Thyroid gland (tissue), 4 donors: ENCODE measurements at regions not wholly inside any gene's neighbourhood (a gene's known extent, or its start where the extent isn't known, plus 50 kb on each side); places are given as distances from the start of the nearest gene placed in this dataset.

ENCODE experiments used
- DNase-seq, 2 donors: peaks; one replicate each; pipeline ENCODE4 v3.0.0-alpha.2; 2019
- H3K27ac ChIP-seq, 3 donors: fragments of 200-600 bp; sonication (generic); 1 replicate in 2 of 3; 2 replicates in 1 of 3; pipeline ENCODE4 v1.5.1; 2016 to 2019; ENCODE audit warnings: mild to moderate bottlenecking in 1 of 3, moderate library complexity in 1 of 3
- H3K27me3 ChIP-seq: fragments of 200-600 bp; sonication (generic); one replicate; pipeline ENCODE4 v1.5.1; 2019
- H3K36me3 ChIP-seq, 2 donors: fragments of 200-600 bp; sonication (generic); one replicate each; pipeline ENCODE4 v1.5.1; 2016 to 2019
- H3K4me1 ChIP-seq, 2 donors: fragments of 200-600 bp; sonication (generic); one replicate each; pipeline ENCODE4 v1.5.1; 2017 to 2019
- H3K4me3 ChIP-seq, 3 donors: fragments of 200-600 bp; sonication (generic); replicated peaks in 1 of 3; 1 replicate in 2 of 3; 2 replicates in 1 of 3; pipeline ENCODE4 v1.5.1; 2016; ENCODE audit warnings: mild to moderate bottlenecking in 1 of 3
- H3K9me3 ChIP-seq: fragments of 200-600 bp; sonication (generic); one replicate; pipeline ENCODE4 v1.5.1; 2017
- CTCF ChIP-seq, 6 experiments: fragments of 200-600 bp in 3 of 6; fragments of 450-650 bp in 3 of 6; sonication (generic) in 3 of 6; IDR thresholded peaks; one replicate each; pipeline ENCODE4 v1.5.1; 2016 to 2019; ENCODE audit warnings: antibody characterized with exemption in 6 of 6, mild to moderate bottlenecking in 2 of 6, inconsistent platforms in 1 of 6, moderate library complexity in 1 of 6
- POLR2A ChIP-seq, 2 donors: fragments of 450-650 bp; IDR thresholded peaks; one replicate each; pipeline ENCODE4 v1.6.1; 2017; ENCODE audit warnings: antibody characterized with exemption in 2 of 2, mild to moderate bottlenecking in 2 of 2, moderate library complexity in 1 of 2
- WGBS, 2 donors: methylation state at CpG; one replicate each; pipeline ENCODE4 v1.1.5; 2017; 5-methylcytosine and 5-hydroxymethylcytosine counted together
- intact Hi-C: fragments of 100-400 bp; cut with DNase I; formaldehyde crosslinking; loops from one replicate; pipeline ENCODE4 v1.15.1; 2023

- Histone ChIP-seq H3K4me1 (peaks cover 3 to 4% of the 10 kb centered on the region in 2 donors), H3K27me3 (no peaks in the 10 kb centered on the region), H3K4me3 (no peak overlapping the region), H3K36me3 (no peaks in the 10 kb centered on the region), H3K9me3 (no peaks in the 10 kb centered on the region), H3K27ac (no peak overlapping the region)
- no peak for DNase-seq
- TF ChIP-seq POLR2A (IDR thresholded peaks at IDR 0.05) = no peak
- no peak for TF ChIP-seq CTCF (IDR thresholded peaks at IDR 0.05)
- WGBS, 2 donors = 80% methylated on average over 1 of the region's 1 CpG
- intact Hi-C loops = no loop called here
These were observed 59.7 kb downstream of the GPX5 start for GRCh38 chr6:28585335-28585734.

- Histone ChIP-seq H3K4me3 (peak overlapping the region; percentile 49 to 73 (median 72)), H3K9me3 (no peaks in the 10 kb centered on the region), H3K27ac (no peak overlapping the region), H3K27me3 (no peaks in the 10 kb centered on the region), H3K36me3 (no peaks in the 10 kb centered on the region), H3K4me1 (peaks cover 3 to 4% of the 10 kb centered on the region in 2 donors)
- WGBS, 2 donors = 42 to 47% methylated on average over 7 of the region's 7 CpGs
- DNase-seq = no peak
- intact Hi-C loops = no loop called here
- TF ChIP-seq POLR2A (IDR thresholded peaks at IDR 0.05) (no peak), CTCF (IDR thresholded peaks at IDR 0.05) (no peak)
These were observed 60.6 kb downstream of the GPX5 start for GRCh38 chr6:28586324-28586723.

- no peaks in the 10 kb centered on the region for H3K27me3 ChIP-seq
- H3K4me3 ChIP-seq = peak overlapping the region; percentile 49 to 73 (median 72)
- H3K9me3 ChIP-seq = no peaks in the 10 kb centered on the region
- peak overlapping the region in 1 of 3 donors; percentile 29 for H3K27ac ChIP-seq
- intact Hi-C loops = no loop called here
- DNase-seq = peak; percentile 83 to 84
- WGBS, 2 donors = 2 to 3% methylated on average over 35 to 40 of the region's 42 CpGs
- H3K4me1 ChIP-seq = peaks cover 3 to 4% of the 10 kb centered on the region in 2 donors
- TF ChIP-seq POLR2A (IDR thresholded peaks at IDR 0.05) = peak in 1 of 2 donors; percentile 64
- no peak for TF ChIP-seq CTCF (IDR thresholded peaks at IDR 0.05)
- H3K36me3 ChIP-seq = no peaks in the 10 kb centered on the region
These were observed 61.5 kb downstream of the GPX5 start for GRCh38 chr6:28586962-28587745.

GRCh38 chr6:28587746-28588075 is 62.0 kb downstream of the GPX5 start:
- intact Hi-C loops = no loop called here
- H3K9me3 ChIP-seq = no peaks in the 10 kb centered on the region
- H3K4me3 ChIP-seq = peak overlapping the region in 2 of 3 donors; percentile 49 to 73
- no peak for DNase-seq
- H3K4me1 ChIP-seq = peaks cover 3 to 4% of the 10 kb centered on the region in 2 donors
- no peak overlapping the region for H3K27ac ChIP-seq
- WGBS, 2 donors = 12 to 17% methylated on average over 8 of the region's 8 CpGs
- no peaks in the 10 kb centered on the region for H3K36me3 ChIP-seq
- TF ChIP-seq CTCF (IDR thresholded peaks at IDR 0.05) = no peak
- TF ChIP-seq POLR2A (IDR thresholded peaks at IDR 0.05) = no peak
- no peaks in the 10 kb centered on the region for H3K27me3 ChIP-seq

- H3K4me3 ChIP-seq = no peak overlapping the region
- peaks cover 3 to 4% of the 10 kb centered on the region in 2 donors for H3K4me1 ChIP-seq
- WGBS, 2 donors = 78 to 88% methylated on average over 3 of the region's 3 CpGs
- H3K9me3 ChIP-seq = no peaks in the 10 kb centered on the region
- H3K36me3 ChIP-seq = no peaks in the 10 kb centered on the region
- no peak for DNase-seq
- H3K27me3 ChIP-seq = peaks cover 3% of the 10 kb centered on the region
- TF ChIP-seq POLR2A (IDR thresholded peaks at IDR 0.05) (no peak), CTCF (IDR thresholded peaks at IDR 0.05) (no peak)
- intact Hi-C loops = no loop called here
- H3K27ac ChIP-seq = no peak overlapping the region
These were observed 63.0 kb downstream of the GPX5 start for GRCh38 chr6:28588666-28589065.
